ENCODE measurements at regions not wholly inside any gene's neighbourhood (a gene's known extent, or its start where the extent isn't known, plus 50 kb on each side); places are given as distances from the start of the nearest gene placed in this dataset.

DNA sequence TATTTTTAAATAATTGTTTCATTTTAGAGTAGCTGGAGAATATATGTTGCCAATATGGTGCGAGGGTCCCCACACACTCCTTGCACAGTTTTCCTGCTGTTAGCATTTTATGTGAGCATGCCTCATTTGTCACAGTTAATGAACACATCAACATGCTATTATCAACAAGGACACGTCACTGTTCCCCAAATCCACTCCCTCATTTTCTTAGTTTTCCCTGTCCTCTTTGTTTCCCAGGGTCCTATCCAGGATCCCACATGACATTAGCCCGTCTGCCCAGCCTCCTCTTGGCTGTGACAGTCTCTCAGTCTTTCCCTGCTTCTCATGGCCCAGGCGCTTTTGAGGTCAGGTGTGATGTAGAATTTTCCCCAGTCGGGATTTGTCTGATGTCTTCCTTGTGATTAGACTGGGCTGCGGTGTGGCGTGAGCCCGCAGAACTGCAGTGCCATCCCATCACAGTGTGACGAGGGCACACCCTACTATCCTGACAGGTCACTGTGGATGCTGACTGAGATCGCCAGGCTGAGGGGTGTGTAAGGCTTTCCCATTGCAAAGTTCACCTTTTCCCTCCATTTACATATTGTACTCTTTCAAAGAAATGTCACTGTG is 450.6 kb upstream of the B3GAT1 start:
- TF ChIP-seq ZNF416 (tag by site-specific recombination; IDR thresholded peaks at IDR 0.05): no peak
- TF ChIP-seq ZNF701 (tag by site-specific recombination; IDR thresholded peaks at IDR 0.05): no peak
- TF ChIP-seq ZNF404 (tag by site-specific recombination; IDR thresholded peaks at IDR 0.05): no peak
- TF ChIP-seq ZNF510 (tag by site-specific recombination; IDR thresholded peaks at IDR 0.05; ENCODE audit: insufficient replicate concordance): no peak
- TF ChIP-seq ZNF549 (tag by site-specific recombination; IDR thresholded peaks at IDR 0.05): no peak
- TF ChIP-seq, protein P1, sequence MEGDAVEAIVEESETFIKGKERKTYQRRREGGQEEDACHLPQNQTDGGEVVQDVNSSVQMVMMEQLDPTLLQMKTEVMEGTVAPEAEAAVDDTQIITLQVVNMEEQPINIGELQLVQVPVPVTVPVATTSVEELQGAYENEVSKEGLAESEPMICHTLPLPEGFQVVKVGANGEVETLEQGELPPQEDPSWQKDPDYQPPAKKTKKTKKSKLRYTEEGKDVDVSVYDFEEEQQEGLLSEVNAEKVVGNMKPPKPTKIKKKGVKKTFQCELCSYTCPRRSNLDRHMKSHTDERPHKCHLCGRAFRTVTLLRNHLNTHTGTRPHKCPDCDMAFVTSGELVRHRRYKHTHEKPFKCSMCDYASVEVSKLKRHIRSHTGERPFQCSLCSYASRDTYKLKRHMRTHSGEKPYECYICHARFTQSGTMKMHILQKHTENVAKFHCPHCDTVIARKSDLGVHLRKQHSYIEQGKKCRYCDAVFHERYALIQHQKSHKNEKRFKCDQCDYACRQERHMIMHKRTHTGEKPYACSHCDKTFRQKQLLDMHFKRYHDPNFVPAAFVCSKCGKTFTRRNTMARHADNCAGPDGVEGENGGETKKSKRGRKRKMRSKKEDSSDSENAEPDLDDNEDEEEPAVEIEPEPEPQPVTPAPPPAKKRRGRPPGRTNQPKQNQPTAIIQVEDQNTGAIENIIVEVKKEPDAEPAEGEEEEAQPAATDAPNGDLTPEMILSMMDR (tag by site-specific recombination; IDR thresholded peaks at IDR 0.05): no peak
- TF ChIP-seq YY1 (tag by site-specific recombination; IDR thresholded peaks at IDR 0.05): no peak
- TF ChIP-seq, protein P2, sequence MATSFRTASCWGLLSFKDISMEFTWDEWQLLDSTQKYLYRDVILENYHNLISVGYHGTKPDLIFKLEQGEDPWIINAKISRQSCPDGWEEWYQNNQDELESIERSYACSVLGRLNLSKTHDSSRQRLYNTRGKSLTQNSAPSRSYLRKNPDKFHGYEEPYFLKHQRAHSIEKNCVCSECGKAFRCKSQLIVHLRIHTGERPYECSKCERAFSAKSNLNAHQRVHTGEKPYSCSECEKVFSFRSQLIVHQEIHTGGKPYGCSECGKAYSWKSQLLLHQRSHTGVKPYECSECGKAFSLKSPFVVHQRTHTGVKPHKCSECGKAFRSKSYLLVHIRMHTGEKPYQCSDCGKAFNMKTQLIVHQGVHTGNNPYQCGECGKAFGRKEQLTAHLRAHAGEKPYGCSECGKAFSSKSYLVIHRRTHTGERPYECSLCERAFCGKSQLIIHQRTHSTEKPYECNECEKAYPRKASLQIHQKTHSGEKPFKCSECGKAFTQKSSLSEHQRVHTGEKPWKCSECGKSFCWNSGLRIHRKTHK (tag by site-specific recombination; IDR thresholded peaks at IDR 0.05): no peak
- TF ChIP-seq, protein P3, sequence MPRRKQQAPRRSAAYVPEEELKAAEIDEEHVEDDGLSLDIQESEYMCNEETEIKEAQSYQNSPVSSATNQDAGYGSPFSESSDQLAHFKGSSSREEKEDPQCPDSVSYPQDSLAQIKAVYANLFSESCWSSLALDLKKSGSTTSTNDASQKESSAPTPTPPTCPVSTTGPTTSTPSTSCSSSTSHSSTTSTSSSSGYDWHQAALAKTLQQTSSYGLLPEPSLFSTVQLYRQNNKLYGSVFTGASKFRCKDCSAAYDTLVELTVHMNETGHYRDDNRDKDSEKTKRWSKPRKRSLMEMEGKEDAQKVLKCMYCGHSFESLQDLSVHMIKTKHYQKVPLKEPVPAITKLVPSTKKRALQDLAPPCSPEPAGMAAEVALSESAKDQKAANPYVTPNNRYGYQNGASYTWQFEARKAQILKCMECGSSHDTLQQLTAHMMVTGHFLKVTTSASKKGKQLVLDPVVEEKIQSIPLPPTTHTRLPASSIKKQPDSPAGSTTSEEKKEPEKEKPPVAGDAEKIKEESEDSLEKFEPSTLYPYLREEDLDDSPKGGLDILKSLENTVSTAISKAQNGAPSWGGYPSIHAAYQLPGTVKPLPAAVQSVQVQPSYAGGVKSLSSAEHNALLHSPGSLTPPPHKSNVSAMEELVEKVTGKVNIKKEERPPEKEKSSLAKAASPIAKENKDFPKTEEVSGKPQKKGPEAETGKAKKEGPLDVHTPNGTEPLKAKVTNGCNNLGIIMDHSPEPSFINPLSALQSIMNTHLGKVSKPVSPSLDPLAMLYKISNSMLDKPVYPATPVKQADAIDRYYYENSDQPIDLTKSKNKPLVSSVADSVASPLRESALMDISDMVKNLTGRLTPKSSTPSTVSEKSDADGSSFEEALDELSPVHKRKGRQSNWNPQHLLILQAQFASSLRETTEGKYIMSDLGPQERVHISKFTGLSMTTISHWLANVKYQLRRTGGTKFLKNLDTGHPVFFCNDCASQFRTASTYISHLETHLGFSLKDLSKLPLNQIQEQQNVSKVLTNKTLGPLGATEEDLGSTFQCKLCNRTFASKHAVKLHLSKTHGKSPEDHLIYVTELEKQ (tag by site-specific recombination; IDR thresholded peaks at IDR 0.05; ENCODE audit: borderline replicate concordance): no peak
- no peak for TF ChIP-seq ZSCAN23 (tag by site-specific recombination; IDR thresholded peaks at IDR 0.05)
- TF ChIP-seq, protein P4, sequence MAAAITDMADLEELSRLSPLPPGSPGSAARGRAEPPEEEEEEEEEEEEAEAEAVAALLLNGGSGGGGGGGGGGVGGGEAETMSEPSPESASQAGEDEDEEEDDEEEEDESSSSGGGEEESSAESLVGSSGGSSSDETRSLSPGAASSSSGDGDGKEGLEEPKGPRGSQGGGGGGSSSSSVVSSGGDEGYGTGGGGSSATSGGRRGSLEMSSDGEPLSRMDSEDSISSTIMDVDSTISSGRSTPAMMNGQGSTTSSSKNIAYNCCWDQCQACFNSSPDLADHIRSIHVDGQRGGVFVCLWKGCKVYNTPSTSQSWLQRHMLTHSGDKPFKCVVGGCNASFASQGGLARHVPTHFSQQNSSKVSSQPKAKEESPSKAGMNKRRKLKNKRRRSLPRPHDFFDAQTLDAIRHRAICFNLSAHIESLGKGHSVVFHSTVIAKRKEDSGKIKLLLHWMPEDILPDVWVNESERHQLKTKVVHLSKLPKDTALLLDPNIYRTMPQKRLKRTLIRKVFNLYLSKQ (tag by site-specific recombination; IDR thresholded peaks at IDR 0.05; ENCODE audit: borderline replicate concordance): no peak

Data from HEK293 (cell line).